ENCODE measurements at regions not wholly inside any gene's neighbourhood (a gene's known extent, or its start where the extent isn't known, plus 50 kb on each side); places are given as distances from the start of the nearest gene placed in this dataset.

DNA sequence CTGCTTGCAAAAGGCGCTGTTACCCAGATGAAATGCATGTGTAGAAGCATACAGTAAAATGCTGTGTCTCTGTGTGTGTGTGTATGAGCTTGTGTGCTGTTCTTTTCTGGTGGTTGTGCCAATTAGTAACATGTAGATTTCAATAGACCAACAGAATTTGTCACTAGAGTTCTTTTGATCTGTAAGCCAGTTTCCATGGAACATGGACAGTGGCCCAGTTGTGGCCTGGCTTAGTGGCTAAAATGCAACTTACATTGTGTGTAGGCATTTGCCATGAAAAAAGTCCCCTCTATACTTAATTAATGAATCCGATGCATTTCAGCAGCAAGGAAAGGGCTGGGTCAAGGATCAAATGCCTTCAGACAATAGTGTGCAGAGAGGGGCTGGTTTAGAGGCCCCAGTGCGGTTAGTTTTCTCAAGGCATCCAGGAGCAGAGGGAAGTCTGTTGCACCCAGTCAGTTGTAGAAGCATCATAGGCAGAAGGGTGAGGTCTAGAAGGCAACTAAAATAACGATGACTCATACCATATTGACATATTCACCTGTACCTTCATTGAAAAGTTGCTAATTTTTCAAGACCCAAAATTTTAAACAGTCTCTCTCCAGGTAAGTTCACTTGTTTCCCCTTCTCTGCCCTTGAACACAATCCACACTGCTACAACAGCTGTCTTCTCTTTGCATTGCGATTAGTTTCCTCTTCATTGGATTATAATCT, 366.9 kb upstream of the SPRED2 start:
- TF ChIP-seq CTCF (IDR thresholded peaks at IDR 0.05) = no peak
- no peak for TF ChIP-seq POLR2AphosphoS5 (IDR thresholded peaks at IDR 0.05; ENCODE audit: low read depth, low read length)
- TF ChIP-seq CHD2 (IDR thresholded peaks at IDR 0.05; ENCODE audit: low read length, partially characterized antibody) = no peak
